ENCODE measurements at regions not wholly inside any gene's neighbourhood (a gene's known extent, or its start where the extent isn't known, plus 50 kb on each side); places are given as distances from the start of the nearest gene placed in this dataset.
"Not testable (repeated sequence)": the region's sequence is repeated elsewhere in the genome, so short reads cannot be mapped to it uniquely, and the experiment has no call there.

DNA sequence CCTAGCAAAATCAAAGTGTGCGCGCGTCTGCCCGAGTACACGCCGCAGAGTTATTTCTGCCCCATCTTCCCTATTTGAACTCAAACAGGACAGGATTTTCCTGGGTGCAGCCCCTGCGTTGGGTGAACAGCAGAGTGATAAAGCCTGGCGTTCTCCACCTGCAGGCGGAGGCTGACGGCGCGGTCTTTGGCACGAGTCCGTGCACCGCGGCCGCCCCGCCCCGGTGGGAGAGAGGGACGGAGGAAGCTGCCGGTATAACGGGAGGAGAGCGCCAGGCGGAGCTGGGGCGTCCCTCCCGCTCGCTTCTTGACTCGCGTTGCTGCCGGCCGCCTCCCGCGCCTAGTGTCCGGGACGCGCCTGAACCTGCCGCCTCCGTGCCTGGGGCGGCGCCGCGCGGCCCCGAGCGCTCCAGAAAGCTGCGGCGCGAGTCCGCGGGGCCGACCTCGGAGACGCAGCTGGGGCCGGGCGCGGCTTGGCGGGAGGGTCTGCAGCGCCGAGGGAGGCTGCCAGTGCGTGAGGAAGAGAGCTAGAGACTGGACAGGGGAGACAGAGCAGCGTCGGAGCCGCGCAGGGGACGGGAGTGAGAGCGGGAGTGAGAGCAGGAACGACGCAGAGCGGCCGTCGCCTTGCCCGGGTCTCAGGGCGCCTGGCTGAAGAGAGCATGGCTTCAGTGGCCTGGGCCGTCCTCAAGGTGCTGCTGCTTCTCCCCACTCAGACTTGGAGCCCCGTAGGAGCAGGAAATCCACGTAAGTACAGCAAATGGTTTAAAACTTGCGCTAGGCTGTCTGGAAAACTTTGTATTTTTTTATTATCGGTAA lies 66.8 kb upstream of the SPATA31A3 start:
- H3K27me3 Mint-ChIP-seq; H3K27ac Mint-ChIP-seq; H3K9me3 Mint-ChIP-seq (ENCODE audit: low read depth); H3K4me1 Mint-ChIP-seq (ENCODE audit: low read depth); H3K36me3 Mint-ChIP-seq (ENCODE audit: insufficient read depth): not testable (repeated sequence)
- TF ChIP-seq, protein P1, sequence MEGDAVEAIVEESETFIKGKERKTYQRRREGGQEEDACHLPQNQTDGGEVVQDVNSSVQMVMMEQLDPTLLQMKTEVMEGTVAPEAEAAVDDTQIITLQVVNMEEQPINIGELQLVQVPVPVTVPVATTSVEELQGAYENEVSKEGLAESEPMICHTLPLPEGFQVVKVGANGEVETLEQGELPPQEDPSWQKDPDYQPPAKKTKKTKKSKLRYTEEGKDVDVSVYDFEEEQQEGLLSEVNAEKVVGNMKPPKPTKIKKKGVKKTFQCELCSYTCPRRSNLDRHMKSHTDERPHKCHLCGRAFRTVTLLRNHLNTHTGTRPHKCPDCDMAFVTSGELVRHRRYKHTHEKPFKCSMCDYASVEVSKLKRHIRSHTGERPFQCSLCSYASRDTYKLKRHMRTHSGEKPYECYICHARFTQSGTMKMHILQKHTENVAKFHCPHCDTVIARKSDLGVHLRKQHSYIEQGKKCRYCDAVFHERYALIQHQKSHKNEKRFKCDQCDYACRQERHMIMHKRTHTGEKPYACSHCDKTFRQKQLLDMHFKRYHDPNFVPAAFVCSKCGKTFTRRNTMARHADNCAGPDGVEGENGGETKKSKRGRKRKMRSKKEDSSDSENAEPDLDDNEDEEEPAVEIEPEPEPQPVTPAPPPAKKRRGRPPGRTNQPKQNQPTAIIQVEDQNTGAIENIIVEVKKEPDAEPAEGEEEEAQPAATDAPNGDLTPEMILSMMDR (IDR thresholded peaks at IDR 0.05; ENCODE audit: unreplicated experiment), result peak; percentile 19
- DNase-seq (ENCODE audit: low spot score, unreplicated experiment), result peak; percentile 46
- peak overlapping the region; percentile 68 for H3K4me3 Mint-ChIP-seq (ENCODE audit: low read depth)

Measured in progenitor cell of endocrine pancreas (in vitro differentiated cells).